Caco-2 (cell line): ENCODE measurements at regions not wholly inside any gene's neighbourhood (a gene's known extent, or its start where the extent isn't known, plus 50 kb on each side); places are given as distances from the start of the nearest gene placed in this dataset.

Experiments used
- BruUV-seq: library from RNA; stranded (reverse); fragments of 400-500 nt; replicated peaks from 2 replicates; lab custom pipeline; 2021; lab: Mats Ljungman, UMichigan
- CTCF ChIA-PET: fragments of 300-600 bp; sonication (Branson Sonifier 250); formaldehyde crosslinking; loops from one replicate; lab custom pipeline; 2022; ENCODE audit warnings: antibody characterized with exemption; lab: Charles Lee
- POLR2A ChIA-PET: fragments of 300-600 bp; sonication (Branson Sonifier 250); formaldehyde crosslinking; loops from one replicate; lab custom pipeline; 2022; ENCODE audit warnings: antibody characterized with exemption; lab: Charles Lee
- DNase-seq, 2 experiments: peaks; one replicate each; pipeline versions ENCODE4 v3.0.0 to v3.0.0-alpha.2; 2020 to 2022
- H3K27me3 ChIP-seq: replicated peaks from 2 replicates; pipeline ENCODE4 v1.6.0; 2011; ENCODE audit warnings: low read length; ENCODE audit not compliant: control insufficient read depth, insufficient read depth
- H3K36me3 ChIP-seq: 2 replicates; pipeline ENCODE4 v1.5.1; 2011; ENCODE audit warnings: low read length; ENCODE audit not compliant: control insufficient read depth, insufficient read depth
- H3K4me1 ChIP-seq: fragments of 250-450 bp; sonication (Bioruptor Pico); 2 replicates; pipeline ENCODE4 v1.5.1; 2020; ENCODE audit warnings: mild to moderate bottlenecking
- H3K4me3 ChIP-seq: 2 replicates; pipeline ENCODE4 v1.5.1; 2011; ENCODE audit warnings: low read depth, mild to moderate bottlenecking, control low read depth, low read length
- H3K9me3 ChIP-seq: fragments of 250-450 bp; sonication (Bioruptor Pico); 2 replicates; pipeline ENCODE4 v1.5.1; 2020; ENCODE audit warnings: mild to moderate bottlenecking, moderate library complexity
- H3K27ac Mint-ChIP-seq: one replicate; pipeline ENCODE4 v1.8.0; 2022; ENCODE audit warnings: mixed read lengths; ENCODE audit not compliant: unreplicated experiment
- H3K27me3 Mint-ChIP-seq: one replicate; pipeline ENCODE4 v1.8.0; 2022; ENCODE audit warnings: mixed read lengths; ENCODE audit not compliant: insufficient read depth, unreplicated experiment
- H3K36me3 Mint-ChIP-seq: one replicate; pipeline ENCODE4 v1.8.0; 2022; ENCODE audit warnings: mild to moderate bottlenecking, mixed read lengths; ENCODE audit not compliant: insufficient read depth, unreplicated experiment
- H3K4me1 Mint-ChIP-seq: one replicate; pipeline ENCODE4 v1.8.0; 2022; ENCODE audit warnings: low read depth, mixed read lengths; ENCODE audit not compliant: unreplicated experiment
- H3K4me3 Mint-ChIP-seq: one replicate; pipeline ENCODE4 v1.8.0; 2022; ENCODE audit warnings: mild to moderate bottlenecking, moderate library complexity, mixed read lengths; ENCODE audit not compliant: unreplicated experiment
- H3K9me3 Mint-ChIP-seq: one replicate; pipeline ENCODE4 v1.8.0; 2022; ENCODE audit warnings: mixed read lengths; ENCODE audit not compliant: unreplicated experiment
- CTCF ChIP-seq, 2 experiments: fragments of 200-600 bp in 1 of 2; IDR thresholded peaks; 1 replicate in 1 of 2; 2 replicates in 1 of 2; pipeline versions ENCODE4 v1.5.1 to v1.8.0; 2011 to 2022; ENCODE audit warnings: antibody characterized with exemption in 1 of 2, control low read depth in 1 of 2, inconsistent platforms in 1 of 2, low read depth in 1 of 2, low read length in 1 of 2, mild to moderate bottlenecking in 1 of 2, moderate library complexity in 1 of 2; ENCODE audit not compliant: insufficient read depth in 1 of 2, severe bottlenecking in 1 of 2, unreplicated experiment in 1 of 2
- intact Hi-C: fragments of 100-400 bp; cut with micrococcal nuclease; formaldehyde crosslinking; loops from one replicate; pipeline ENCODE4 v1.10.0; 2022; ENCODE audit not compliant: unreplicated experiment

GRCh38 chr14:71451501-71451900 lies 480.7 kb upstream of the RGS6 start:
- TF ChIP-seq CTCF (IDR thresholded peaks at IDR 0.05; ENCODE audit: insufficient read depth in 1 of 2, low read depth in 1 of 2, low read length in 1 of 2, severe bottlenecking in 1 of 2, unreplicated experiment in 1 of 2) = no peak
- Histone ChIP-seq H3K27me3 (no peaks in the 10 kb centered on the region), H3K4me3 (no peak overlapping the region), H3K36me3 (no peaks in the 10 kb centered on the region), H3K9me3 (no peaks in the 10 kb centered on the region), H3K4me1 (no peaks in the 10 kb centered on the region)
- H3K9me3 Mint-ChIP-seq = no peaks in the 10 kb centered on the region
- POLR2A ChIA-PET = no interaction called here
- CTCF ChIA-PET = no interaction called here
- no TSS peak for BruUV-seq
- peaks cover 7% of the 10 kb centered on the region for H3K4me1 Mint-ChIP-seq
- H3K4me3 Mint-ChIP-seq = no peak overlapping the region
- intact Hi-C loops = no loop called here
- H3K36me3 Mint-ChIP-seq = no peaks in the 10 kb centered on the region
- H3K27ac Mint-ChIP-seq = no peak overlapping the region
- no peak for DNase-seq
- H3K27me3 Mint-ChIP-seq = no peaks in the 10 kb centered on the region

- Histone ChIP-seq H3K36me3 (no peaks in the 10 kb centered on the region), H3K9me3 (no peaks in the 10 kb centered on the region), H3K4me1 (no peaks in the 10 kb centered on the region), H3K4me3 (no peak overlapping the region), H3K27me3 (no peaks in the 10 kb centered on the region)
- intact Hi-C loops = no loop called here
- TF ChIP-seq CTCF (IDR thresholded peaks at IDR 0.05; ENCODE audit: insufficient read depth in 1 of 2, low read depth in 1 of 2, low read length in 1 of 2, severe bottlenecking in 1 of 2, unreplicated experiment in 1 of 2) = no peak
- ChIA-PET CTCF (no interaction called here), POLR2A (no interaction called here)
- Mint-ChIP-seq H3K27me3 (no peaks in the 10 kb centered on the region), H3K9me3 (no peaks in the 10 kb centered on the region), H3K4me3 (no peak overlapping the region), H3K36me3 (no peaks in the 10 kb centered on the region), H3K4me1 (peaks cover 7% of the 10 kb centered on the region), H3K27ac (no peak overlapping the region)
- DNase-seq = no peak
- no TSS peak for BruUV-seq
These were observed 479.7 kb upstream of the RGS6 start for GRCh38 chr14:71452539-71452938.

- Mint-ChIP-seq H3K4me1 (peaks cover 7% of the 10 kb centered on the region), H3K27ac (no peak overlapping the region), H3K36me3 (no peaks in the 10 kb centered on the region), H3K4me3 (no peak overlapping the region), H3K9me3 (no peaks in the 10 kb centered on the region), H3K27me3 (no peaks in the 10 kb centered on the region)
- Histone ChIP-seq H3K4me1 (no peaks in the 10 kb centered on the region), H3K27me3 (no peaks in the 10 kb centered on the region), H3K4me3 (no peak overlapping the region), H3K36me3 (no peaks in the 10 kb centered on the region), H3K9me3 (no peaks in the 10 kb centered on the region)
- no peak for TF ChIP-seq CTCF (IDR thresholded peaks at IDR 0.05; ENCODE audit: insufficient read depth in 1 of 2, low read depth in 1 of 2, low read length in 1 of 2, severe bottlenecking in 1 of 2, unreplicated experiment in 1 of 2)
- intact Hi-C loops = no loop called here
- POLR2A ChIA-PET = no interaction called here
- DNase-seq = no peak
- CTCF ChIA-PET = no interaction called here
- no TSS peak for BruUV-seq
These were observed 479.2 kb upstream of the RGS6 start for GRCh38 chr14:71452987-71453386.
